NCI-H82 treated with DMSO at 0.1 percent for 48 hours (cell line): ENCODE measurements at regions not wholly inside any gene's neighbourhood (a gene's known extent, or its start where the extent isn't known, plus 50 kb on each side); places are given as distances from the start of the nearest gene placed in this dataset.
"Not testable (repeated sequence)": the region's sequence is repeated elsewhere in the genome, so short reads cannot be mapped to it uniquely, and the experiment has no call there.

Experiments
- DNase-seq: peaks from one replicate; lab custom pipeline; 2025; ENCODE audit not compliant: unreplicated experiment; lab: John Stamatoyannopoulos, UW

GRCh38 chr20:47440857-47441773, 60.6 kb upstream of the NCOA3 start:
- DNase-seq: no peak

GRCh38 chr20:47441774-47442150, 59.9 kb upstream of the NCOA3 start:
- DNase-seq: no peak

GRCh38 chr20:47443060-47443459, 58.6 kb upstream of the NCOA3 start:
- not testable (repeated sequence) for DNase-seq

- no peak for DNase-seq
Measured at GRCh38 chr20:47444584-47444983, 57.1 kb upstream of the NCOA3 start.

- DNase-seq: no peak
Measured at GRCh38 chr20:47445291-47445690, 56.4 kb upstream of the NCOA3 start.

GRCh38 chr20:47447350-47448296, 54.1 kb upstream of the NCOA3 start:
- DNase-seq: not testable (repeated sequence)

- DNase-seq: no peak
Measured at GRCh38 chr20:47448429-47448828, 53.3 kb upstream of the NCOA3 start.

- no peak for DNase-seq
Measured at GRCh38 chr20:47451602-47451904, 50.1 kb upstream of the NCOA3 start.
